WI38 (cell line): ENCODE measurements at regions not wholly inside any gene's neighbourhood (a gene's known extent, or its start where the extent isn't known, plus 50 kb on each side); places are given as distances from the start of the nearest gene placed in this dataset.
"Not testable (repeated sequence)": the region's sequence is repeated elsewhere in the genome, so short reads cannot be mapped to it uniquely, and the experiment has no call there.

Source experiments
- H3K4me3 ChIP-seq: 2 replicates; pipeline ENCODE4 v1.5.1; 2011; ENCODE audit warnings: low read depth, mild to moderate bottlenecking, control low read depth, low read length
- TF ChIP-seq, protein P1 (sequence below): IDR thresholded peaks from 2 replicates; pipeline ENCODE4 v1.5.1; 2012; ENCODE audit warnings: low read depth, mild to moderate bottlenecking, control low read depth, low read length

- H3K4me3 ChIP-seq: no peak overlapping the region
- TF ChIP-seq, protein P1, sequence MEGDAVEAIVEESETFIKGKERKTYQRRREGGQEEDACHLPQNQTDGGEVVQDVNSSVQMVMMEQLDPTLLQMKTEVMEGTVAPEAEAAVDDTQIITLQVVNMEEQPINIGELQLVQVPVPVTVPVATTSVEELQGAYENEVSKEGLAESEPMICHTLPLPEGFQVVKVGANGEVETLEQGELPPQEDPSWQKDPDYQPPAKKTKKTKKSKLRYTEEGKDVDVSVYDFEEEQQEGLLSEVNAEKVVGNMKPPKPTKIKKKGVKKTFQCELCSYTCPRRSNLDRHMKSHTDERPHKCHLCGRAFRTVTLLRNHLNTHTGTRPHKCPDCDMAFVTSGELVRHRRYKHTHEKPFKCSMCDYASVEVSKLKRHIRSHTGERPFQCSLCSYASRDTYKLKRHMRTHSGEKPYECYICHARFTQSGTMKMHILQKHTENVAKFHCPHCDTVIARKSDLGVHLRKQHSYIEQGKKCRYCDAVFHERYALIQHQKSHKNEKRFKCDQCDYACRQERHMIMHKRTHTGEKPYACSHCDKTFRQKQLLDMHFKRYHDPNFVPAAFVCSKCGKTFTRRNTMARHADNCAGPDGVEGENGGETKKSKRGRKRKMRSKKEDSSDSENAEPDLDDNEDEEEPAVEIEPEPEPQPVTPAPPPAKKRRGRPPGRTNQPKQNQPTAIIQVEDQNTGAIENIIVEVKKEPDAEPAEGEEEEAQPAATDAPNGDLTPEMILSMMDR: no peak
Observed at GRCh38 chr9:20242510-20243189, 379.6 kb downstream of the MLLT3 start.

GRCh38 chr9:20240498-20240897 lies 381.8 kb downstream of the MLLT3 start:
- TF ChIP-seq, protein P1: no peak
- no peak overlapping the region for H3K4me3 ChIP-seq

- H3K4me3 ChIP-seq: no peak overlapping the region
- TF ChIP-seq, protein P1: no peak
Observed at GRCh38 chr9:20238921-20239320, 383.4 kb downstream of the MLLT3 start.

DNA sequence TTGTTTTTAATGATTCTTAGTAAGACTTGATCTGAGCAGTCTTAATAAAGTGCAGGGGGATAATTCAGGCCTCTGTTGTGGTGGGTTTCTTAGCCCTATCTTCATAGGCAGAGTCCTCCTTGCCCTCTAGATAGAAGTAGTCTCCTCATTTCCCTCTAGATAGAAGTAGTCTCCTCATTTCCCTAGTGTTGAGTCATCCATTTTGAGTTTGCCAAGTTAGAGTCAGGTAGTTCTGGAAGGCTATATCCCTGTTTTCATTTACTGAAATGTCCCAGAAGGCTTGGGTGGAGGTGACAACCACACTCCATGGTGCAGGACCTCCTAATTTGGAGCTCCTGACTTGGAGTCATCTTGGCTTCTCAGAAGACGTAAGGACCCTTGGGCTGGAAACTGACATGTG lies 384.6 kb downstream of the MLLT3 start:
- H3K4me3 ChIP-seq: no peak overlapping the region
- TF ChIP-seq, protein P1: no peak

- no peak overlapping the region for H3K4me3 ChIP-seq
- TF ChIP-seq, protein P1: no peak
Observed at GRCh38 chr9:20236676-20237075, 385.6 kb downstream of the MLLT3 start.

DNA sequence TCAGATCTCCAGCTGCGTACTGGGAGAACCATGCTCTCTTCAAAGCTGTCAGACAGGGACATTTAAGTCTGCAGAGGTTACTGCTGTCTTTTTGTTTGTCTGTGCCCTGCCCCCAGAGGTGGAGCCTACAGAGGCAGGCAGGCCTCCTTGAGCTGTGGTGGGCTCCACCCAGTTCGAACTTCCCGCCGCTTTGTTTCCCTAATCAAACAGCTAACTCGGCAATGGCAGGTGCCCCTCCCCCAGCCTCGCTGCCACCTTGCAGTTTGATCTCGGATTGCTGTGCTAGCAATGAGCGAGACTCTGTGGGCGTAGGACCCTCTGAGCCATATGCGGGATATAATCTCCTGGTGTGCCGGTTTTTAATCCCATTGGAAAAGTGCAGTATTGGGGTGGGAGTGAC lies 387.1 kb downstream of the MLLT3 start:
- not testable (repeated sequence) for H3K4me3 ChIP-seq

GRCh38 chr9:20228096-20228495 lies 394.2 kb downstream of the MLLT3 start:
- TF ChIP-seq, protein P1: no peak
- no peak overlapping the region for H3K4me3 ChIP-seq
